Stimulated activated CD8-positive, alpha-beta memory T cell treated with anti-CD3 and anti-CD28 coated beads, Interleukin-12 subunit alpha, Interleukin-12 subunit beta, amount 100 ng/mL, for 4 hours (primary cell): ENCODE measurements at regions not wholly inside any gene's neighbourhood (a gene's known extent, or its start where the extent isn't known, plus 50 kb on each side); places are given as distances from the start of the nearest gene placed in this dataset.
"Not testable (repeated sequence)": the region's sequence is repeated elsewhere in the genome, so short reads cannot be mapped to it uniquely, and the experiment has no call there.

Source experiments
- DNase-seq: peaks from one replicate; pipeline ENCODE4 v3.0.0-alpha.2; 2020; ENCODE audit warnings: low read depth

DNA sequence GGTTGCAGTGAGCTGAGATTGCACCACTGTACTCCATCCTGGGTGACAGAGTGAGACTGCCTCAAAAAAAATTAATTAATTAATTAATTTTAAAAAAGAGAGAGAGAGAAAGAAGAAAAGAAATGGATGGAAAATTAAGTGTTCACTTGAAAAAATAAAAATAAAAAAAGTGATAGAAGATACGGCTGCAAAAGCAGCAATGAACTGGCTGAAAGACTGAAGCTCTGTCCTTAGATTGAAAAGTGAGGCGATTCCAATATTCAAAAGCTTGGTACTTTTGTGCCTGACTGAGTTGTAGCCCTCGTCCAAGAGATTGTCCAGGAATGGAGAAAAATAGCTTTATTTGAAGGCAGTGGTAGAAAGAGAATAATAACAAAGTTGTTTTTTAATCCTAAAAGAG, 154.6 kb downstream of the ADSS2 start:
- DNase-seq: no peak

DNA sequence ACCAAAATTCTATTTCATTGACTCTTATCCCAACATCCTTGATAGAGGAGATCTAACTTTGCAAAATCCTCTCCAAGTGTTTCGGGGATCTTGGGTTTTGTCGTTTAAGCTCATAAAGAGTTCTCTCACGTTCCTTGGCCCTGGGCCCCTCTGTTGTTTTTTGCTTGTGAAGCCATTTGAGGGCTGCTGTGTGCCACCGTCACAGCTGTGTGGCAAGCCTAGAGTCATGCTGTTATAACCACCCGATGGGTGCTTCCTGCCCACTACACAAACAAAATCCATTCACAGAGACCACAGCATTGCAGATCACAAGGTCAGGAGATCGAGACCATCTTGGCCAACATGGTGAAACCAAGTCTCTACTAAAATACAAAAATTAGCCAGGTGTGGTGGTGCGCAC, 154.1 kb downstream of the ADSS2 start:
- DNase-seq: no peak

DNA sequence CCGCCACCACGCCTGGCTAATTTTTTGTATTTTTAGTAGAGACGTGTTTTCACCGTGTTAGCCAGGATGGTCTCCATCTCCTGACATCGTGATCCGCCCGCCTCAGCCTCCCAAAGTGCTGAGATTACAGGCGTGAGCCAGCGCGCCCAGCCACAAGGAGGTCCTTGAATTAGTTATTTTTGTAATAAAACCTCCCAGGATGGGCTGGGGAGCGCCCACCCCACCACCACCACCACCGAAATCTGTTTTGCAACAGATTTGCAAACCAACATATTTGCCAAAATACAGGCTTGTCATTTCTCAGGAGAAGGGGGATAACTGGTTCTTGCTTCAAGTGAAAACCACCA, 151.7 kb downstream of the ADSS2 start:
- not testable (repeated sequence) for DNase-seq

DNA sequence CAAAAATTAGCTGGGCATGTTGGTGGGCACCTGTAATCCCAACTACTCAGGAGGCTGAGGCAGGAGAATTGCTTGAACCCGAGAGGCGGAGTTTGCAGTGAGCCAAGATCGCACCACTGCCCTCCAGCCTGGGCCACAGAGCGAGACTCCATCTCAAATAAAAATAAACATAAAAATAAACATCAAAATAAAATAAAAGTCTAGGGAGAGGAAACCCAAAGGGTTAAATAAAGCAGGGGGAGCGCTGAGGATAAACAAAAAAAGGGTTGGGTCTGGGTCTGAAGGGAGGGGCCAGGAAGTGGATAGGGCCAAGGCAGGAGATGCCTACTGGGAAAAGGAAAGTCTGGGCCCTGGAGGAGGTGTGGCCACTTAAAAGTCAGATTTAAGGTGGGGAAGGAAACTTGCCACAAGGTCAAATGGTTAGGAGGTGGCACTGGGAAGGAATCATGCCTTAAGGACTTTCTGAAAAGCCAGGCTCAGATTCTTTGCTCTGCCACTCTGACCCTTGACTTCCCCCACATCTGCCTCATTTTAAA, 150.0 kb downstream of the ADSS2 start:
- DNase-seq: no peak

DNA sequence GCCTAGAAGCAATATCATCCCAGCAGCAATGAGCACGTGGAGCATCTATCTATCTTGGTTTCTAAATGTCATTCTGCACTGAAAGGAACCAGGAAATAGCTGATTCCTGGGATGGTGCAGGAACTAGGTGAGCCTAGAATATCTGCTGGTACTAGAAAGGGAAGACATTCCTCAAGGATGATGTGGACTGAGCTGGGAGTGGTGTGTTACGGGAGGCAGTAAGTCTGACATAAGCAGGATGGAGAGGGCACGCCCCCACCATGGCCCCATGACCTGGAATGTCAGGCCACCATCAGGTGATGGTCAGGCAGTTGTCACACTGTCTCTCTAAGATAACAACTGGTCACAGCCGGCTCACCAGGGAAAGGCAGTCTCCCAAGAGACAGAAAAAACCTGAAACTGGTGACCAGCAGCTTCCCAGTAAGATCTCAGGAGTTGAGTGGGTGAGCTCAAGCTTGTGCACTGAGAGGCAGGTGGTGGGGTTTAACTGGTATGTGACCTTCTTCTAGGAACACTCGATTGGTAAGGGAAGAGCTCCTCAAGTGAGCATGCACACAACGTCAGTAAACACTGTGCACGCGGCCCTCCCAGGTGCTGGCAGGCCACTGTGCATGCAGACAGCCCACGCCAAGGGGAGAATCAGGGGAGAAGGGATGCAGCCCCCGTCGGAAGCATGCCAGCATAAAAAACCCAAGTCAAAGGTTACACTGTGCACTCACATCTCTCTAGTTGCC, 148.7 kb downstream of the ADSS2 start:
- DNase-seq: no peak

DNA sequence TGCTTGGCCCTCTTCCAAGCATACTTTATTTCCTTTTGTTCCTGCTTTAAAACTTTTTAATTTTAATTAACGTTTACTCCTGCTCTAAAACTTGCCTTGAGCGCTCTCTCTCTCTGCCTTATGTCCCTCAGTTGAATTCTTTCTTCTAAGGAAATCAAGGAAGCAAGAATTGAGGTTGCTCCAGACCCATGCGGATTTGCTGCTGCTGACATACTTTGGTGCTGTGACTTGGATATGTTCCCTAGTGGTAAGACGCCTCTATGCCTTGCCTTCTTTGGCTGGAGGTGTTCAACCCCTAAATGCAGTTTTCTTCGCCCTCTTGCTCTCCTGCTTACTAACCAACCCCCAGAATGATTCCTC, 148.1 kb downstream of the ADSS2 start:
- no peak for DNase-seq

DNA sequence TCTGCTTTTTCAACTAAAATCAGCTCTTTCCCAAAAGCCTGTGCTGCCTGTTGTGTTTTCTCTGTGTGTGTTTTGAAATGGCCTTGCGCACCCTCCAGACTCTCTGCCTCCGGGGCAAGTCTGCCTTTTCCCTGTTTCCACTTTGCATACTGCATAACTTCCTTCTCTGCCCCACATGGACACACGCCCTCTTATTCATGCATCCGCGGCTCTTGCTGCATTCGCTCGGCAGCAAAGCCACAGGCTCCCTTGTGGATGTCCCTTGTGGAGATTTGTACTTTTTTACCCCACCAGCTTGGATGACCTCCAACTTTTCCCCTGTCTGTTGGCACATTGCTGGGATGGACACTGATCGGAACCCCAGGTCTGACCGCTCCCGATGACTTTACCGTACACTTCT, 147.6 kb downstream of the ADSS2 start:
- DNase-seq: no peak

DNA sequence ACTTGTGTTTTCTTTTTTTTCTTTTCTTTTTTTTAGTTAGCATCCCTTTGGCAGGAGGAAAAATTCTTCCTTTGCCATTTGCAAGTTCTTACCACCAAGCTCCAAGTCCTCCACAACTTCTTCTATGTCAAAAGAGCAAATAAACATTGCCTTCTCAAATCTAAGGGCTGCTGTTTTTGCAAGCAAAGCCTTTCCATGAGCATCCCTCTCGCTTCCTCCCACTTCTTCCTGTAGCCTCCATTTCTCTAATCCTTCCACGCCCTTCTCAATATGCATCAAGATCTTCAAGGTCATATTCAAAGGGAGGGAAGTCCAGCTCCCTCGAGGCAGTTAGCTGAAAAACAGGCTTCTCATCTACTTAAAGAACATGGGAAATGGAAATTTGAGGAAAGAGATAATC, 147.1 kb downstream of the ADSS2 start:
- no peak for DNase-seq

DNA sequence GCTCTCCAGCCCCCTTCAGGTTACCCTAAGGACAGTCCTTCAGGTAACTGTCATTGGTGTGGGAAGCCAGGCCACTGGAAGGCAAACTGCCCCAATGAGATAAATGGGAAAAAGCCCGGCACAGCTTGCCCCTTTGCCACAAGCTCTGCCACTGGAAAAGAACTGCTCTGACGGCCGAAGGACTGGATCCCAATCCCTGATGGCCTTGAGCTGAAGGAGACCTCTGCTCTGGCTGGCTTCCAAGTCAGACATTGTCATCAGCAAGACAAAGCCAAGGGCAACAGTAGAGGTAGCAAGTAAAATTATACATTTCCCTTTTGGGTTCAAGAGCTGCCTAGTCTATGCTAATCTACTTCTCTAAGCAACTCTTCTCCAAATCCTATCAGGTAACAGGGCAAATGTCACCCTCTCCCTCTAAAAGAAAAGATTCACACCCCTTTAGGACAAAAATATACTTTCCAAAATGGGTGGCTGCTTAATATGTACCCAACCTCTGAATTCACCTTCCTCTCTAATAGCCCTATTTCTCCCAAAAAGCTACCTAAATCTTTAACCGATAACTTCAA, 145.8 kb downstream of the ADSS2 start:
- no peak for DNase-seq

DNA sequence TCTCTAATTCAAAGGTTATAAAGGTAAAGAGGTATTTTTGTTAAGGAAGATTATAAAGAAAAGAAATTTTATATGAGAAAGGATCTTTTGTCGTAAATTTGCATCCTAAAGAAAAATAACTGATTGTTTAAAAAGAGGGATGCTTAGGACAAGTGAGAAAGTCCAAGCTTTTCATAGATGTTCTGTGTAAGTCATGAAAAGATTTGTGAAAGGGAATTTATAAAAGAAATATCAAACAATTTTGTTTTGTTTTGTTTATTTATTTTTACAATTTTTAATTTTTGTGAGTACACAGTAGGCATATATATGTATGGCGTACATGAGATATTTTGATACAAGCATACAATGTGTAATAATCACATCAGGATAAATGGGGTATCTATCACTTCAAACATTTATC, 145.2 kb downstream of the ADSS2 start:
- DNase-seq: no peak

DNA sequence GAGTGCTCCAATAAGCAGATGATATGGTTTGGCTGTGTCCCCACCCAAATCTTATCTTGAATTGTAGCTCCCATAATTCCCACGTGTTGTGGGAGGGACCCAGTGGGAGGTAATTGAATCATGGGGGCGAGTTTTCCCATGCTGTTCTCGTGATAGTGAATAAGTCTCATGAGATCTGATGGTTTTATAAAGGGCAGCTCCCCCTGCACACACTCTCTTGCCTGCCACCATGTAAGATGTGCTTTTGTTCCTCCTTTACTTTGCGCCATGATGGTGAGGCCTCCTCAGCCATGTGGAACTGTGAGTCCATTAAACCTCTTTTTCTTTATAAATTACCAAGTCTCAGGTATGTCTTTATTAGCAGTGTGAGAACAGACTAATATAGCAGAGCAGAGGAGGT, 142.5 kb downstream of the ADSS2 start:
- not testable (repeated sequence) for DNase-seq

DNA sequence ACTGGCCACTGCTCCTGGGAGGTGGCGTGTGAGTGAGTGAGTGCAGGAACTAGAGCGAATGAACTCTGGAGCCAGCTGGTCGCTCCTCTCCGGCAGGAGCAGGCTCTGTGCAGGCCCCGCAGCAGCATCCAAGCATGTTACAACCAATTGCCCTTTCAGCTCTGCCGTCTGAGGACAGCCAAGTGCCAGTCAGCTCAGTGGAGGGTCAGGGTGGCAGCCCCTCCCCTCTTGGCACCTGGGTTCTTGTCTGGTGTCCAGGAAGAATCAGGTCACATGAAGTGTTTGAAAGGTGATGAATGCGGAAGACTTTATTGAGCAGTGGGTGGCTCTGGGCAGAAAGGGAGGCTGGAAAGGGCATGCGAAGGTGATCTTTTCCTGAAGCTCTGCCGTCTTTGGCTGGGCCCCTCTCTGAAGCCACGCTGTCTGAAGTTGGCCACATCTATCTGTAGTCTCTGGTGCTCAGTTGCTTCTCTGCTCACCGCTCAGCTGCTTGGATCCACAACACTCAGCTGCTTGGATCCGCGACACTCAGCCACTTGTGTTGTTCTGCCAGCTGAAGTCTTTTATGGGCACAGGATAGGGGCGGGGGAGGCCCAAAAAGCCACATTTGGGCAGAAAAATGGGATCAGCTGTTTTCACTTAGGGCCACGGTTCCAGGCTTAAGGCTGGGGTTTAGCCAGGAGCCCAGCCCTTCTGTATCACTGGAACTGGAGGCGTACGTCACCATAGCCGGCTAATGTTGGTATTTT, 139.8 kb downstream of the ADSS2 start:
- no peak for DNase-seq

DNA sequence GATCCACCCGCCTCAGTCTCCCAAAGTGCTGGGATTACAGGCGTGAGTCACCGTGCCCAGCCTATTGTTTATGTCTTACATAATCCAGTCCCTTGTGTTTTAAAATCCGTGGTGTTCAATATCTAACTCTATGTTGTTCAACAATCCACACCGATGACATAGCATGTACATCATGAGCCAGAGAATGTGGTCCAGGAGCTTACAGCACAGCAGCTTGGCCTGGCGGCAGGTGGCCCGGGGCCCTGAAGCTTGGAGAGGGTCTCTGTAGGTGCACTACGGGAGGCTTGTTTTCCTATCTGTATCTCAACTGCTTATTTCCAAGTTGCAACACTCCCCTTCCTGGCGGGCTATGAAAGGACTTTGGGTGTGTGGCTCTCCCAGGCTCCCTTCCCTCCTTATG, 138.4 kb downstream of the ADSS2 start:
- DNase-seq: no peak

DNA sequence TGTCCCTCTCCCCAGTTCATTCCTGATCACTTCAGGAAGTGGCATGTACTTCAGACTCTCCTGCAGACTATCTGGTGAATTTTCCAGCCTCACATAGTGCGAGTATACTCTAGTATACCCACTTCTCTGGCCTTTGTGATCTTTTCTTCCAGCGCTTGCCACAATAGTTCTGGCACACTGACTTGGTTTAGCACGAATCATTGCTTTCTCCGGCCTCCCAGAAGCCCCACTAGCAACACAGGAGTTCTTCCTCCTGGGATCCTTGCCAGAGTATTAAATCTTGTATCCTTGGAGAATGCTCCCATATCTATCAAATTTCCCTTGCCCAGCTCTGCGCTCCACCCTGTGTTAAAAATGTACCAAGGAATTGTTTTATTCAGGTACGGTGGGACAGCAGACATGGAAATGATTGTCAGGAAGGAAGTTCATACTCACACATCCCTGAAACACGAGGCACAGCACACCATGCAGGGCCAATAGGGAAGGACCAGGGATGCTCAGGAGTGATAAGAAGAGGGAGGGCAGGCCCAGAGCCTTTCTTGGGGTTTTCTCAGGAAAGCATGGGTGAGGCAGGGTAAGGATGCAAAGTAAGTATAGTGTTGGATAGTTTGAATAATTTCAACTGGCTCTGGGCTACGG, 136.7 kb downstream of the ADSS2 start:
- DNase-seq: no peak

DNA sequence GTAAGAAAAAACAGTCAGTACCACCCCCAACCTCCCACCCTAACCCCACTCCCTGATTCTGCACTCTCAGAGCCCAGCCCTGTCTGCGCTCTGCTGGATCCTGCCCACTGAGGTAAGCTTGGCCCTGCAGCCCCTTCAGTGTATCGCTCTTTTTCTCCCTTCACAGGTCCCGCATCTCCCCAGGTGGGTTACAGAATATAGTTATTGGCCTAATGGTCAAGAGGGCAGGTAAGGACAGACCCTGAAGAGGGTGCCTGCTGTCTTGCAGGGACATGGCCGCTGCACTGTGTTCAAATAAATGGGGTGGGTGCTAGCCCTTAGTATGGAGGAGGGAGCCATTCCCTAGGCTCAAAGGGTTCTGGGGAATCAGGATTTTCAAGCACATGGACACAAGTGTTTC, 135.7 kb downstream of the ADSS2 start:
- DNase-seq: no peak

DNA sequence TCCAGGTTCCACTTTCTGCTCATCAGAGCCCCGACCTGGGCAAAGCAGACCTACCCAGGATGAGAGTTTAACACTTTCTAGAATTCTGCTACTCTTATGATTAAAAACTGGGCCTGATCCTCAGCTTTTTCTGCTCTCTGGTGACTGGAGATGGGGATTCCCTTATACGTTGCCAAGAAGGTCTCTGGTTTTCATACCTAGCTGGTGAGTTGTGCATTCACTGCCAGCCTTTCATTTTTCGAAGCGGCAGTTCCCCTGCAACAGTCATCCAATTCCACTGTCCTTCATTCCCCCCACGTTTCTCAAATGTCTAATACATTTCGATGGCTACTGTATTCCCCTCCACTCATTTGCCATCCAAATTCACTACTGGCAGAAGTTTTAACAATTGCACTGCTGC, 135.3 kb downstream of the ADSS2 start:
- no peak for DNase-seq

DNA sequence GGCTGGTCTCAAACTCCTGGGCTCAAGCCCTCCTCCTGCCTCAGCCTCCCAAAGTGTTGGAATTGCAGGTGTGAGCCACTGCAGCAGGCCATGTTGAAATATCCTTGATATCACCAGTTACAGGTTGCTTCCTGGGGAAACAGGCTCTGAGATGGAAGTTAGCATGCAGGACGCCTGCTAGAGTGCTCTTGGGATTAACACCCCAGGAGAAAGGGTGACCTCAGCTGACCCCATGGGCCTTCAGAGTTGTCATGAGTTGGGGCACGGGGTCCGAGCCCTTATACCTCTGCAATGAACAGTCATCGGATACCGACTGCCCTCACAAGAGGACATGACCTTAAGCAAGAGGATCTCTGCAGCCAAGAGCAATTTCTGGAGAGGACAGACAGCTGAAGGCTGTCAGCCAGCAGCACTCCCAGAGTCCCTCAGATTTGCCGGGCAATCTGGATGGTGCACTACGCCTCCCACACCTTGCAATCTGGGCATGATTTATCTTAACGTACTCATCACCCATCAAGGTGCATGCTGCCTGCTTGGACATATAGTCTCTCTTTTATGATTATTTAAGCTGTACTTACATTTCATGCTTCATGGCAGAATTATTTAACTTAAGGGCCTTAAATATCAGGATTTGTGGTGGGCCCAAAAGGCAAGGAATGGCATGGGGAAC, 134.6 kb downstream of the ADSS2 start:
- DNase-seq: no peak

DNA sequence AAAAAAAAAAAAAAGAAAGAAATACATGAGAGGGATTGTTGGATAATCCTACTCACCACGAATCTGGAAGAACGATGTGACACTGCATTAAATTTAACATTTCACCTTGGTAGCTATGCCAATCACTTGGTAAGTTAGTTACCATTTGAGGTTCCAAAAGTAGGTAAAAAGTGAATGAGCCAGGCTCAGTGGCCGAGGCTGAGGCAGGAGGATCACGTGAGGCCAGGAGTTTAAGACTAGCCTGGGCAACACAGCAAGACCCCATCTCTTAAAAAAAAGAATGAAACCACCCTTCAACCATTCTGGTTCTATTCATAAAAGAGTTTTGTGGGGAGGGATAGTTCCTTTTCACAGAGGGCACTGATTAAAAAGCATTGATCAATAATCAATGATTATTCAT, 133.6 kb downstream of the ADSS2 start:
- no peak for DNase-seq

DNA sequence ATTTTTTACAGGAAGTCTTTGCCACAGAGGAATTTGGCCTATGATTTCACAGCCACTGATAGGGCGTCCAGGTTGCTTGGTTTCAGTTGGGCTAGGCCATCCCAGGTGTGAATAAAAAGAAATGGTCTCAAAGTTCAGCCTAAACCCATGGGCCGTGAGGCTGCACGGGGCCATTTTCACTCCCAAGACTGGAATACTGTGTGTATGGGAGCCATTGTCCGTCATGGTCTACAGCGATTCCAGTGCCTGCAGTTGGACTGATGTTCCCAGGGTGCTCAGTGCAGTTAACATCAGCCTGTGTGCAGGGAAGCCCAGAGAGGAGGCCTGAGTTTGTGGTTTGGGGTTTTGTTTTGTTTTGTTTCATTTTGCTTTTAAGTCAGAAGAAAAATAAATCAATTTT, 133.2 kb downstream of the ADSS2 start:
- DNase-seq: no peak

DNA sequence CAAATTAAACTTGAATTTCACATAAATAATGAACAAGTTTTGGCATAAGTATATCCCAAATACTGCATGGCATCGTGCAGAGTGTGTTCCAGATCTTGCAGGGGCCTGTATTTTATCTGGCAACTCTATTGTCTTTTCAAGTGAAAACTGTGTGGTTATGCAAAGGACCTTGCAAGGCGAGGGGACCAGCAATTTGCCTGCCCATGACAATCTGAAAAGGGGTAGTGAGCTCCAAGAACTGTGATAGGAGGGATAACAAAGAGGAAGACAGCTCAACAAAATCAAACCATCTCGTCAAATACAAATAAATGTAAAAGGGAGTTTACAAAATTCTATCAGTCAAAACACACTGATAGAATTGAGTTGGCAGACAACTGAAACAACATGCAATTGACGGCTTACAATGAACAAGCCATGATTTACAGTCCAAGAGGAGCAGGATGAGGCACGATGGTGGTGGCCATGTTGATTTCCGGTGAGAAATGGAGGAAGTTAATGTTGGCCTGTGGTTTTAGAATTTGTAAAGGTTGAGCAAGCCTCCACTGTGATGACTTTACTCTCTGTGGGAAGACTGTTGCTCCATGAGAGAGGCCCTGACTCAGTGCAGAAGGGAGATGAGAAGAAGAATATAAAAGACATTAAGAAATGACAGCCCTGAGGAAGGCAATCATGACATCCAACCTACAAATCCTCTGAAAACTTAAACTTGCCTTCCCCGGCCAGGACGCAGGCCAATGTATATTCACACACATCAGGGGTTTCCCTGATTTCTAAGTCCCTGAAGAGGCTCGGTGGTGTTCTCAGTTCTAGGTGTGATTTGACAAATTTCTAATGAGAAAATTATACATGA, 132.2 kb downstream of the ADSS2 start:
- peak; percentile 36 for DNase-seq

DNA sequence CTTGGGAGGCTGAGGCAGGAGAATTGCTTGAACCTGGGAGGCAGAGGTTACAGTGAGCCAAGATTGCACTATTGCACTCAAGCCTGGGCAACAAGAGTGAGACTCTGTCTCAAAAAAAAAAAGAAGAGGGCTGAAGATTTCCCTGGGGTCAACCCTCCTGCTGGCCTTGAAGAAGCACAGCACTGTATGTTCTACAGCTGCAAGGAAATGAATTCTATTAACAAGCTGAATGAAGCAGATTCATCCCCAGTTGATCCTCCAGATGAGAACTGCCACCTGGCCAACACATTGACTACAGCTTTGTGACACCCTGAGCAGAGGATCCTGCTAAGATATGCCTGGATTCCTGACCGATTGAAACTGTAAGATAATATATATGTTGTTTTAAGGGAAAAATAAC, 129.5 kb downstream of the ADSS2 start:
- no peak for DNase-seq
